ENCODE measurements at regions not wholly inside any gene's neighbourhood (a gene's known extent, or its start where the extent isn't known, plus 50 kb on each side); places are given as distances from the start of the nearest gene placed in this dataset.

GRCh38 chr6:156647140-156647784 lies 129.9 kb upstream of the ARID1B start:
- no peak for TF ChIP-seq EZH2phosphoT487 (IDR thresholded peaks at IDR 0.05; ENCODE audit: borderline replicate concordance, low read depth, low read length)
- TF ChIP-seq CTCF (conservative IDR thresholded peaks at IDR 0.05; ENCODE audit: low read length) = no peak

Data from OCI-LY7 (cell line).